Caki2 (cell line): ENCODE measurements at regions not wholly inside any gene's neighbourhood (a gene's known extent, or its start where the extent isn't known, plus 50 kb on each side); places are given as distances from the start of the nearest gene placed in this dataset.
"Not testable (repeated sequence)": the region's sequence is repeated elsewhere in the genome, so short reads cannot be mapped to it uniquely, and the experiment has no call there.

Source experiments
- DNase-seq: peaks from one replicate; pipeline ENCODE4 v3.0.0-alpha.2; 2015; ENCODE audit warnings: low read depth
- in situ Hi-C: cut with HindIII; loops from 2 replicates; pipeline ENCODE4 v1.10.0; 2016; ENCODE audit warnings: low sequenced_read_pairs, low pct_unique_long_range_greater_than_20kb, mixed read lengths

DNA sequence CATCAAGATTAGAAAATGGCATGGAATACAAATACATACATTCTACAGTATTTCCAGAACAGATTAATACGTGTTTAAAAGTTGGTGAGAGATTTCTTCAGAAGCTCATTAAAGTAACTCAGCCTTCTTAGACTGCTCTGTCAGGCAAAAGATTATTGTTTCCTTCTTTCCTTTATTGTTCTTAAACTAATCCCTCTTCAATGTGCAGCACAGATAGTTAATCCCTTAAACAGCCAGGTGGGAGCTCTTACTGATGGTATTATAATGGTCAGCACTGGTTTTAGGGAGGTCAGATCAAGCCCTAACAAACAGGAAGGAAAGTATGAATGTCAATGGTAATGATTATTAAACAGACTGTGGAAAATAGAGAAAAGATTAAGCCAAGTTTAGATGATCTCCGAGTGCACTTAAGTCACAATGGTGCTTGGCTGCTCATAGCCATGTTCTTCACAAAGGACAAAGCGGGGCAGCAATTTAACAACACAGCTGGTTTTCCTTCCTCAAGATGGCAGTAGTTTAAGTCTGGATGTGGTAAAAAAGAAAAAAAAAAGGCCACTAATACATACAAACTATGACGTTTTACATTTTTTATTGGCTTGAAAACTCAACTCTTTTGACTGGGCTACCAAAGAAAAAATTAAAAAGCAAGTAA is 992.6 kb downstream of the PCDH9 start:
- in situ Hi-C loops: no loop called here
- no peak for DNase-seq

DNA sequence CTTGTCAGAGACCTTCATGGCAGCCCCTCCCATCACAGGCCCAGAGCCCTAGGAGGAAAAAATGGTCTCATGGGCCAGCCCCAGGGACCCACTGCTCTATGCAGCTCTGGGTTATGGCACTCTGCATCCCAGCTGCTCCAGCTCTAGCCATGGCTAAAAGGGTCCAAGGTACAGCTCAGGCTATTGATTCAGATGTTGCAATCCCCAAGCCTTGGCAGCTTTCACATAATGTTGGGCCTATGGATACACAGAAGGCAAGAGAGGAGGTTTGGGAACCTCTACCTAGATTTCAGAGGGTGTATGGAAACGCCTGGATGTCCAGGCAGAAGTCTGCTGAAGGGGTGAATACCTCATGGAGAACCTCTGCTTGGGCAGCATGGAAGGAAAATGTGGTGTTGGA is 996.0 kb downstream of the PCDH9 start:
- in situ Hi-C loops: no loop called here
- DNase-seq: no peak

- DNase-seq, in situ Hi-C loops: not testable (repeated sequence)
Observed at GRCh38 chr13:66231958-66232357, 998.2 kb downstream of the PCDH9 start.

- DNase-seq: no peak
- in situ Hi-C loops: no loop called here
Observed at GRCh38 chr13:66225072-66225471, 1005.1 kb downstream of the PCDH9 start.

GRCh38 chr13:66224663-66225062 is 1005.5 kb downstream of the PCDH9 start:
- no peak for DNase-seq
- in situ Hi-C loops: no loop called here

GRCh38 chr13:66222926-66223325 is 1007.2 kb downstream of the PCDH9 start:
- no peak for DNase-seq
- in situ Hi-C loops: no loop called here

- no peak for DNase-seq
- in situ Hi-C loops: no loop called here
Observed at GRCh38 chr13:66222127-66222526, 1008.0 kb downstream of the PCDH9 start.

DNA sequence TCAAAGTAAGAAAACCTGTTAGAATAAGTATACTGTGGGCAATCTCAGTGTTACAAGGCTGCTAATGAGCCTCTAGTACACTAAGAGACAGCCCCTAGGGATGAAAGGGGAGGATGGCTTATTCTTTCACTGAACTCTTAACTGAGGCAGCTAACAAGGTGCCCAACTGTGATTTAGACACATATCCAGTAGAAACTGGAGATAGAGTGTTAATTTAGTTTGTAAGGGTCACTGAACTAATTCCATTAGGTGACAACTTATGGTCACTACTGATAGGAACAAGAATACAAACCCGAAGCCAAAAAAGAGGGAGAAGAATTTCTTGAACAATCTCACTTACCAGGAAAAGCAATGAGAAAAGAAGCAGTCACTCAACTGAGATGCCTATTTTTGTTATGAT is 1010.6 kb downstream of the PCDH9 start:
- in situ Hi-C loops: no loop called here

GRCh38 chr13:66218583-66218982 is 1011.6 kb downstream of the PCDH9 start:
- no peak for DNase-seq
- in situ Hi-C loops: no loop called here

More for the DNA sequence above, 1010.6 kb downstream of the PCDH9 start:
- DNase-seq: no peak

DNA sequence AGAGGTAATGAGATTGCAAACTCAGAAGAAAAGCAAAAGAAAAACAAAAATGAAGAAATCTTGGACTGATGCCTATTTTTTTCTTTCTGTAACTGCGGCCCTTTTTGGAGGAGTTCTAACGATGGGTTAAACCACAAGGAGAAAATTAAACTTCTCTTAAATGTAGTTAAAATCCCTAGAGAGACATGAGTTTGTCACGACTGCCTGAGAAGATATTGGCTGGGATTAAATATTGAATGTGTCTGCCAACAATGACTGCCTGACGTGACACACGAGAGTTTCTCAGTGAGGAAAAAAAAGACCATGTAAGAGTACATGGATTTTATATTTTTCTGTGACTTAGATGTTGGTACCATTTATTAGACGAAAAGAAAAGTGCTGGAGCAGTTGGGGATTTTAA is 1013.4 kb downstream of the PCDH9 start:
- DNase-seq: no peak
- in situ Hi-C loops: no loop called here

DNA sequence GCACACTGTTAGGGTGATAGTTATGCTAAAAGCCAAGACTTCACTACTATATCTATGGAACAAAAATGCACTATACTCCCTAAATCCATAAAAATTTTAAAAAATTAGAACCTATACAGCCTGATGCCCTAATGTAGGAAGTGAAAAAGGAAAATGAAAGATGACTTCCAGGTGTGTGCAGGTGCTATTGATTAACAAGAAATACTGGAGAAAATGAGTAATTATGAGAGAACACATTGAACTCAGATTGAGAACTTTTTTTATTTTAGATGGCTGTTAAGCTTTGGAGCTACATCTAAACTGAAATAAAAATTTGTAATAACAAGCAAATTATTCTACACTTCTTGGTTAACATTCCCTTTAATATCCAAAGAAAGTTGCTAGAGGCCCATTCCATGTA is 1015.7 kb downstream of the PCDH9 start:
- in situ Hi-C loops: no loop called here
- DNase-seq: no peak

DNA sequence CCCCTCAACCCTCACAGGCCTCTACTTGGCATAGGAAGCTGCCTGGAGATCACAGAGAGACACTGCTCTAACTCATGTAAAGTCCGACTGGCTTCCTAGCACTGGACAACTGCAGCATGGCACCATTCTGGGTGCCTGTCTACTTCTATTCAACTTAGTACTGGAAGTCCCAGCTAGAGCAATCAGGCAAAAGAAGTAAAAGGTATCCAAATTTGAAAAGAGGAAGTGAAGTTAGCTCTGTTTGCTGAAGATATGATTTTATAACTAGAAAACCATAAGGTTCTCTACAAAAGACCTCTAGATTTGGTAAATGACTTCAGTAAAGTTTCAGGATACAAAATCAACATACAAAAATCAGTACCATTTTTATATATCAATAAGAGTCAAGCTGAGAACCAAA is 1017.6 kb downstream of the PCDH9 start:
- in situ Hi-C loops: no loop called here

DNA sequence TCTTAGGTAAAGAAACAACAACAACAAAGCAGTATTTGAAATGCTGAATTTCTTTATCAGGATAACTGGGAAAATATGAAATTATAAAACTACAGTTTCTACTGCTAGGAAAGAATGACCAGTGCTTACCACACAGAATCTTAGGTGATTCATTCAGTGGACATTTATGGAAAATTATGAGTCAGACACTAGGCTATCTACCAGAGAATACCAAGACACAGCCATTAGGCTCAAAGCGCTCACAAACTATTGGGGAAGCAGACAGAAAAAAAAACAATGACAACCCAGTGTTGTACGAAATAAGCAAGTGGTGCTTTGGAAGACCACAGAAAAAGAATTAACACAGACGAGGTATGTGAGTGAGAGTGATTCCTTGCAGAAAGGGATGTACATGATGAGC is 1019.5 kb downstream of the PCDH9 start:
- peak; percentile 64 for DNase-seq
- in situ Hi-C loops: no loop called here

More for the DNA sequence above, 1017.6 kb downstream of the PCDH9 start:
- DNase-seq: no peak

GRCh38 chr13:66208589-66208988 is 1021.5 kb downstream of the PCDH9 start:
- no peak for DNase-seq
- in situ Hi-C loops: no loop called here

DNA sequence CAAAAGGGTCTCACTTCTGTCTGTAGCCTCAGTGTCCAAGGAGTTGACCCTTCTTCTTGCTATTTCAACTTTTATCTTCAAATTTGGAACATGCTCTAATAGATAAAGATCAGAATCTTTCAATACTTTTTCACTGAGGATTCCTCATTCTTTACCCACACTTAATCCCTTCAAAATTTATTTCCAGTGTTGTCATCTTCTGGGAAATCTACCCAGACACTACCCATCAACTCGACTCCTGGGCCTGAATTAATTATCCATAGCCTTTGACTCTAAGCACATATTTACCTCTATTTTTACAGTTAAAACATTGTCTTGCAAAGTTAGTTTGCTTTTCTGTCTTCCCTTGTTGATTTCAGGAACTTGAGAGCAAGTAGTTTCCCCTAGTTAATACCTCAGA is 1022.5 kb downstream of the PCDH9 start:
- no peak for DNase-seq
- in situ Hi-C loops: no loop called here

DNA sequence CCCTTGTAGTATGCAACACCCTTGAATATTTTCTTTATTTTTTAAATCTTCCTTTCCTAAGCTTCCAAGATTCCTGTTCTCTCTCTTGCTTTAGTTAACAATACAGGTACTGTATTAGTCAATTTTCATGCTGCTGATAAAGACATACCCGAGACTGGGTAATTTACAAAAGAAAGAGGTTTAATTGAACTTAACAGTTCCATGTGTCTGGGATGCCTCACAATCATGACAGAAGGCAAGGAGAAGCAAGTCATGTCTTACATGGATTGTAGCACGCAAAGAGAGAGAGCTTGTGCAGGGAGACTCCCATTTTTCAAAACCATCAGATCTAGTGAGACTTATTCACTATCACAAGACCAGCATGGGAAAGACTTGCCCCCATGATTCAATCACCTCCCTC is 1024.3 kb downstream of the PCDH9 start:
- in situ Hi-C loops: no loop called here
- DNase-seq: no peak

- no peak for DNase-seq
- in situ Hi-C loops: no loop called here
Observed at GRCh38 chr13:66200555-66200954, 1029.6 kb downstream of the PCDH9 start.

DNA sequence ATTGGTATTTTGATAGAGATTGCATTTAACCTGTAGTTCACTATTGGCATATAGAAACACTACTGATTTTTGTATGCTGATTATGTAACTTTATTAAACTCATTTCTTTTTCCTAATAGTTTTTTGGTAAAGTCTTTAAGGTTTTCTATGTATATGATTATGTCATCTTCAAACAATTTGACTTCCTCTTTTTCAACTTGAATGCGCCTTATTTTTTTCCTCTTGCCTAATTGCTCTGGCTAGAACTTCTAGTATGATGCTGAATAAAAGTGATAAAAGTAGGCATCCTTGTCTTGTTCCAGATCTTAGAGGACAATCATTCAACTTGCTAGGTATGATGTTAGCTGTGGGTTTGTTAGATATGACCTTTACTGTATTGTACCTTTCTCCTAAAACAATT is 1034.9 kb downstream of the PCDH9 start:
- in situ Hi-C loops: no loop called here
- DNase-seq: no peak

DNA sequence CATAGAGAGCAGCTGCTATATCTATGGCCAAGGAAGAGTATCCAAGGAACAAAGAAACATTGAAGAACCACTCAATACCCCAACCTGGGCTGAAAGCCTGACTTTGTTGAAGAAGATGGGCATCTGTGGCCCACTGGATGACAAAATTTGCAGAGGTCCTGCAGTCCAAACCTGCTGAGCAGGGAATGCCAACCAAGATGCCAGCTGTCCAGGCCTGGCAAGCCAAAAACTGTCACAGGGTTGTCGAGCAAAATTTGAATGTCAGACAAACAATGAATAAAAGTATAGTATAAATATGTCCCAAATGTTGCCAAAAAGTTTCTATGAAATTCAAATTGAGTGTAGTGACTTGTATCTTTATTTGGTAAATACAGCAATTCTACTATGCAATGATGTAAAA is 1040.2 kb downstream of the PCDH9 start:
- in situ Hi-C loops: no loop called here
- no peak for DNase-seq

GRCh38 chr13:66180836-66181235 is 1049.3 kb downstream of the PCDH9 start:
- in situ Hi-C loops: no loop called here
- no peak for DNase-seq

DNA sequence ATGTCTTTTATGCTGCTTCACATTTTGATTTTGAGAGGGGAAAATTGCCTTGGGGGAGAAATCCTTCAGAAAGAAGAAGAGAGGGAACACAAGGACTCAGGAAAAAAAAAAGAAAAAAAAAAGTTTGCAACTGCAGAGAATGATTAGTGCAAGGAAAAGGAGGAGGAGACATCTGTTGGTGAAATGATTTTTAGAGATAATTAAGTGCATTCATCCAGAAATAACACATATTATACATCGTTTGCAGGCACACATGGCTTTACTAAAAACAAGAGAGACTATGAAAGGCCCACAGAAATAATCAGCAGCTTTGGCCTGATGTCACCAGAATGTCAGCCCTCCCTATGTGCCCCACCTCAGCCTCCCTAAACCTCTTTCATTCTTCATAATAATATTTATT is 1058.2 kb downstream of the PCDH9 start:
- DNase-seq: no peak
- in situ Hi-C loops: no loop called here
